SU-DHL-6 (cell line): ENCODE measurements at regions not wholly inside any gene's neighbourhood (a gene's known extent, or its start where the extent isn't known, plus 50 kb on each side); places are given as distances from the start of the nearest gene placed in this dataset.

Source experiments
- H2AFZ ChIP-seq: fragments of 200-600 bp; sonication (generic); 2 replicates; pipeline ENCODE4 v1.6.1; 2014; ENCODE audit warnings: low read depth, mild to moderate bottlenecking, moderate library complexity, mixed read lengths, antibody characterized with exemption, low read length; ENCODE audit not compliant: severe bottlenecking
- H3F3A ChIP-seq: fragments of 200-600 bp; shearing (Covaris generic); 2 replicates; pipeline ENCODE4 v1.6.0; 2016; ENCODE audit warnings: antibody characterized with exemption, mild to moderate bottlenecking; ENCODE audit not compliant: insufficient read depth
- H3K27ac ChIP-seq: fragments of 200-600 bp; sonication (generic); 2 replicates; pipeline ENCODE4 v1.5.1; 2016; ENCODE audit warnings: low read depth, mild to moderate bottlenecking, low read length, moderate library complexity, mixed read lengths
- H3K27me3 ChIP-seq: fragments of 200-600 bp; sonication (generic), shearing (Covaris generic); 2 replicates; pipeline ENCODE4 v1.6.0; 2014; ENCODE audit warnings: mild to moderate bottlenecking, low read length
- H3K36me3 ChIP-seq: fragments of 200-600 bp; sonication (generic); 2 replicates; pipeline ENCODE4 v1.6.1; 2014; ENCODE audit warnings: mild to moderate bottlenecking, low read length, mixed read lengths
- H3K4me2 ChIP-seq: fragments of 300-600, 200-600 bp; shearing (Covaris generic), sonication (generic); 2 replicates; pipeline ENCODE4 v1.6.0; 2014; ENCODE audit warnings: low read length, low read depth, mild to moderate bottlenecking; ENCODE audit not compliant: poor library complexity, severe bottlenecking
- H3K4me3 ChIP-seq: fragments of 200-600 bp; sonication (generic); 2 replicates; pipeline ENCODE4 v1.5.1; 2014; ENCODE audit warnings: antibody characterized with exemption, low read length, mild to moderate bottlenecking, mixed read lengths; ENCODE audit not compliant: insufficient read depth, poor library complexity, severe bottlenecking
- H3K79me2 ChIP-seq: fragments of 200-600 bp; sonication (generic); 2 replicates; pipeline ENCODE4 v1.6.1; 2014; ENCODE audit warnings: mild to moderate bottlenecking, low read length, moderate library complexity; ENCODE audit not compliant: insufficient read depth
- H3K9ac ChIP-seq: fragments of 200-600 bp; sonication (generic); 2 replicates; pipeline ENCODE4 v1.7.0; 2014; ENCODE audit warnings: mild to moderate bottlenecking, low read length
- H3K9me2 ChIP-seq: fragments of 200-600 bp; sonication (generic); replicated peaks from 2 replicates; pipeline ENCODE4 v1.6.1; 2014; ENCODE audit warnings: low read length; ENCODE audit not compliant: insufficient read depth
- H3K9me3 ChIP-seq: fragments of 200-600 bp; sonication (generic); 2 replicates; pipeline ENCODE4 v1.6.1; 2014; ENCODE audit warnings: low read length, mixed read lengths; ENCODE audit not compliant: insufficient read depth
- H4K20me1 ChIP-seq: fragments of 200-600 bp; sonication (generic); 2 replicates; pipeline ENCODE4 v1.6.1; 2014; ENCODE audit warnings: low read depth, mild to moderate bottlenecking, antibody characterized with exemption, low read length, moderate library complexity, mixed read lengths
- CTCF ChIP-seq: fragments of 200-600 bp; sonication (generic); IDR thresholded peaks from one replicate; pipeline ENCODE4 v1.5.1; 2017; ENCODE audit warnings: antibody characterized with exemption, mild to moderate bottlenecking, low read length, moderate library complexity; ENCODE audit not compliant: insufficient read depth, poor library complexity, severe bottlenecking
- EZH2phosphoT487 ChIP-seq: fragments of 200-600 bp; sonication (generic), shearing (Covaris generic); conservative IDR thresholded peaks from 2 replicates; pipeline ENCODE4 v1.6.1; 2018; ENCODE audit warnings: mild to moderate bottlenecking, antibody characterized with exemption, low read length, moderate library complexity, mixed read lengths

DNA sequence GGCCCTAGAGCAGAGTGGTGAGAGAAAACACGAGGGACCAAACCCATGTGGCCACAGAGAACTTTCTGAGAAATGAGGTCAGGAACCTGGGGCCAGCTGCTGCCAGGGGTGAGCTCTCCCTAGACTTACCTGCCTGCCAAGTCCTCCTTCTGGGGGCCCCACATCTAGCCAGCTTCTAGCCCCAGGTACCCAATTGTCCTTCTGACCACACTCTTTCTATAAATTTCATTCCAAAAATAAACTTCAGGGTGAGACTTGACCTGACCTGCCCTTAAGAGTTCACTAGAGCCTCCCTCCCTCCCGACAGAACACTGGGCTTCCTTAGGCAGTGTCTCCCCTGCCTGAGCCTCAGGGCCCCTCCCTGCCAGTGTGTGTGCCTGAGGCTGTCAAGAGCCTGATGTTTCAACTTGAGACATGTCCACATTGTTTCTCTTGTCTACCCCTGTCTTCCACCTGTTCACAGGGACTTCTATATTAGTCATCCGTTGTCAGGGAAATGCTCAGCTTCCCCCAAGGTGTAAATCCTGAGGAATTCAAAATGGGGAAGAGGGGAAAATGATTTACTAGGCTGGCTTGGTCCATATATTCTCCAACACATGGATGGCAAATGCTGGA is 312.8 kb upstream of the TLE3 start:
- TF ChIP-seq EZH2phosphoT487 (no peak), CTCF (no peak)
- no peaks in the 10 kb centered on the region for H3F3A ChIP-seq
- no peak overlapping the region for H3K9ac ChIP-seq
- H3K9me2 ChIP-seq = no peaks in the 10 kb centered on the region
- H3K27ac ChIP-seq = no peak overlapping the region
- H3K9me3 ChIP-seq = no peaks in the 10 kb centered on the region
- no peaks in the 10 kb centered on the region for H3K79me2 ChIP-seq
- no peak overlapping the region for H3K4me3 ChIP-seq
- no peak overlapping the region for H3K4me2 ChIP-seq
- H4K20me1 ChIP-seq = no peaks in the 10 kb centered on the region
- no peaks in the 10 kb centered on the region for H3K36me3 ChIP-seq
- H3K27me3 ChIP-seq = no peaks in the 10 kb centered on the region
- no peak overlapping the region for H2AFZ ChIP-seq

DNA sequence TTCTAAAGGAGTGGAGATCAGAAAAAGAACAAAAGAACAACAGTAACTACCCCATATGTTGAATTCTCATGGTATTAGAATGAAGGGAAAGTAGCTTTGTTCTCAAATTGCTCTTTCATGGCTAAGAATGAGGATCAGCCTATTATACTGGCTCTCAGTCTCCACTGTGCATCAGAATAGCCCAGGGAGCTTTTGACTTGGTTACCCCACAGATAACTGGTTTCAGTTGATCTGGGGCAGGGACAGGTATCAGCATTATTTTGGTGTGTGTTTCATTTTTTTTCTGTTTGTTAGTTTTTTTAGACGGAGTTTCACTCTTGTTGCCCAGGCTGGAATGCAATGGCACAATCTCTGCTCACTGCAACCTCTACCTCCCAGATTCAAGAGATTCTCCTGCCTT is 311.7 kb upstream of the TLE3 start:
- Histone ChIP-seq H3K4me2 (no peak overlapping the region), H4K20me1 (no peaks in the 10 kb centered on the region), H2AFZ (no peak overlapping the region), H3K27ac (no peak overlapping the region), H3K9me3 (no peaks in the 10 kb centered on the region), H3K4me3 (no peak overlapping the region), H3F3A (no peaks in the 10 kb centered on the region), H3K27me3 (no peaks in the 10 kb centered on the region), H3K79me2 (no peaks in the 10 kb centered on the region), H3K9me2 (no peaks in the 10 kb centered on the region), H3K36me3 (no peaks in the 10 kb centered on the region), H3K9ac (no peak overlapping the region)
- no peak for TF ChIP-seq CTCF
- no peak for TF ChIP-seq EZH2phosphoT487

GRCh38 chr15:70407955-70408354 is 310.2 kb upstream of the TLE3 start:
- Histone ChIP-seq H3K79me2 (no peaks in the 10 kb centered on the region), H3K27ac (no peak overlapping the region), H3K4me2 (no peak overlapping the region), H3F3A (no peaks in the 10 kb centered on the region), H3K36me3 (no peaks in the 10 kb centered on the region), H3K9me2 (no peaks in the 10 kb centered on the region), H4K20me1 (no peaks in the 10 kb centered on the region), H3K4me3 (no peak overlapping the region), H3K27me3 (no peaks in the 10 kb centered on the region), H3K9ac (no peak overlapping the region), H2AFZ (no peak overlapping the region), H3K9me3 (no peaks in the 10 kb centered on the region)
- TF ChIP-seq EZH2phosphoT487 (no peak), CTCF (no peak)
